GM18502 (cell line): ENCODE measurements at regions not wholly inside any gene's neighbourhood (a gene's known extent, or its start where the extent isn't known, plus 50 kb on each side); places are given as distances from the start of the nearest gene placed in this dataset.

Source experiments
- ATAC-seq: cut with Tn5 transposase; IDR thresholded peaks from one replicate; pipeline ENCODE4 v1.9.1; 2021; ENCODE audit warnings: mild to moderate bottlenecking; ENCODE audit not compliant: unreplicated experiment, poor library complexity

GRCh38 chr16:85474621-85475217 lies 138.4 kb upstream of the GSE1 start:
- no peak for ATAC-seq

- ATAC-seq: no peak
Observed at GRCh38 chr16:85475233-85475632, 137.9 kb upstream of the GSE1 start.

- no peak for ATAC-seq
Observed at GRCh38 chr16:85475691-85476300, 137.3 kb upstream of the GSE1 start.

- ATAC-seq: no peak
Observed at GRCh38 chr16:85476389-85476788, 136.7 kb upstream of the GSE1 start.

- no peak for ATAC-seq
Observed at GRCh38 chr16:85477801-85478363, 135.2 kb upstream of the GSE1 start.

- no peak for ATAC-seq
Observed at GRCh38 chr16:85479972-85480726, 133.0 kb upstream of the GSE1 start.

GRCh38 chr16:85480727-85481101 lies 132.4 kb upstream of the GSE1 start:
- ATAC-seq: no peak

GRCh38 chr16:85481206-85481605 lies 131.9 kb upstream of the GSE1 start:
- ATAC-seq: no peak

GRCh38 chr16:85481738-85482137 lies 131.4 kb upstream of the GSE1 start:
- ATAC-seq: no peak

GRCh38 chr16:85483424-85483823 lies 129.7 kb upstream of the GSE1 start:
- ATAC-seq: no peak

GRCh38 chr16:85484347-85485300 lies 128.5 kb upstream of the GSE1 start:
- no peak for ATAC-seq

- no peak for ATAC-seq
Observed at GRCh38 chr16:85485379-85485778, 127.7 kb upstream of the GSE1 start.

- ATAC-seq: no peak
Observed at GRCh38 chr16:85486256-85486915, 126.7 kb upstream of the GSE1 start.

GRCh38 chr16:85488414-85488813 lies 124.7 kb upstream of the GSE1 start:
- no peak for ATAC-seq

GRCh38 chr16:85490407-85491057 lies 122.6 kb upstream of the GSE1 start:
- ATAC-seq: no peak

GRCh38 chr16:85491058-85491771 lies 121.9 kb upstream of the GSE1 start:
- ATAC-seq: no peak

- no peak for ATAC-seq
Observed at GRCh38 chr16:85491798-85492294, 121.3 kb upstream of the GSE1 start.

- no peak for ATAC-seq
Observed at GRCh38 chr16:85492295-85492864, 120.7 kb upstream of the GSE1 start.
